PC-3 (cell line): ENCODE measurements at regions not wholly inside any gene's neighbourhood (a gene's known extent, or its start where the extent isn't known, plus 50 kb on each side); places are given as distances from the start of the nearest gene placed in this dataset.

ENCODE experiments used
- EZH2 ChIP-seq: fragments of 300-600 bp; sonication (generic); IDR thresholded peaks from one replicate; pipeline ENCODE4 v1.6.1; 2017; ENCODE audit warnings: antibody characterized with exemption, mild to moderate bottlenecking, low read length; ENCODE audit not compliant: unreplicated experiment
- EZH2phosphoT487 ChIP-seq: fragments of 300-600 bp; sonication (generic); IDR thresholded peaks from 2 replicates; pipeline ENCODE4 v1.6.1; 2018; ENCODE audit warnings: mild to moderate bottlenecking, antibody characterized with exemption, low read length, borderline replicate concordance
- TF ChIP-seq, protein P1 (sequence below): fragments of 300-600 bp; sonication (generic); conservative IDR thresholded peaks from 2 replicates; pipeline ENCODE4 v1.5.1; 2017; ENCODE audit warnings: antibody characterized with exemption, low read depth, mild to moderate bottlenecking, low read length

DNA sequence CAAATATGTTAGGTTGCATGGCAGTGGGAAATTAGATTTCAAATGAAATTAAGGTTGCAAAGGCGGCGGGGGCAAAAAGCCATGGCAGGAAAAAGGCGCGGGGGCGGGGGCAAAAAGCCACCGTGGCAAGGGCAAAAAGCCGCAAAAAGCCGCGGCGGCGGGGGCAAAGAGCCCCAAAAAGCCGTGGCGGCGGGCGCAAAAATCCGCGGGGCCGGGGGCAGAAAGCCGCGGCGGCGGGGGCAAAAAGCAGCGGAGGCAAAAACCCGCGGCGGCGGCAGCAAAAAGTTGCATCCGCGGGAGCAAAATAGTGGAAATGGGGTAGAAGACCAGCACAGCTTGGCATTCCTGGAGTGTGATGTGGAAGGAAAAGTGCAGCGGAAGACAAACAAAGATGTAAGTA lies 417.1 kb downstream of the ANKRD30B start:
- TF ChIP-seq, protein P1, sequence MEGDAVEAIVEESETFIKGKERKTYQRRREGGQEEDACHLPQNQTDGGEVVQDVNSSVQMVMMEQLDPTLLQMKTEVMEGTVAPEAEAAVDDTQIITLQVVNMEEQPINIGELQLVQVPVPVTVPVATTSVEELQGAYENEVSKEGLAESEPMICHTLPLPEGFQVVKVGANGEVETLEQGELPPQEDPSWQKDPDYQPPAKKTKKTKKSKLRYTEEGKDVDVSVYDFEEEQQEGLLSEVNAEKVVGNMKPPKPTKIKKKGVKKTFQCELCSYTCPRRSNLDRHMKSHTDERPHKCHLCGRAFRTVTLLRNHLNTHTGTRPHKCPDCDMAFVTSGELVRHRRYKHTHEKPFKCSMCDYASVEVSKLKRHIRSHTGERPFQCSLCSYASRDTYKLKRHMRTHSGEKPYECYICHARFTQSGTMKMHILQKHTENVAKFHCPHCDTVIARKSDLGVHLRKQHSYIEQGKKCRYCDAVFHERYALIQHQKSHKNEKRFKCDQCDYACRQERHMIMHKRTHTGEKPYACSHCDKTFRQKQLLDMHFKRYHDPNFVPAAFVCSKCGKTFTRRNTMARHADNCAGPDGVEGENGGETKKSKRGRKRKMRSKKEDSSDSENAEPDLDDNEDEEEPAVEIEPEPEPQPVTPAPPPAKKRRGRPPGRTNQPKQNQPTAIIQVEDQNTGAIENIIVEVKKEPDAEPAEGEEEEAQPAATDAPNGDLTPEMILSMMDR = no peak
- no peak for TF ChIP-seq EZH2phosphoT487
- TF ChIP-seq EZH2 = no peak
